ENCODE measurements at regions not wholly inside any gene's neighbourhood (a gene's known extent, or its start where the extent isn't known, plus 50 kb on each side); places are given as distances from the start of the nearest gene placed in this dataset.

- no peak for ATAC-seq
- Histone ChIP-seq H3K27ac (ENCODE audit: low read length) (no peak overlapping the region), H3K4me3 (ENCODE audit: low read length) (no peak overlapping the region), H3K27me3 (ENCODE audit: control insufficient read depth, insufficient read depth) (no peaks in the 10 kb centered on the region), H3K4me1 (ENCODE audit: control insufficient read depth, insufficient read depth, low read length) (no peaks in the 10 kb centered on the region), H3K9me3 (ENCODE audit: control insufficient read depth, low read length) (no peaks in the 10 kb centered on the region)
- intact Hi-C loops (cut with DNase I), result loop anchor here in 1 of 4 donors (10.0 kb wide), 1 partner anchor 62 kb away; no protein-coding TSS in a partner anchor
- no peak for DNase-seq
- WGBS, result 72% methylated on average over 5 of the region's 5 CpGs
Measured at GRCh38 chr11:56932572-56933220, 56.0 kb upstream of the OR5AK2 start.

DNA sequence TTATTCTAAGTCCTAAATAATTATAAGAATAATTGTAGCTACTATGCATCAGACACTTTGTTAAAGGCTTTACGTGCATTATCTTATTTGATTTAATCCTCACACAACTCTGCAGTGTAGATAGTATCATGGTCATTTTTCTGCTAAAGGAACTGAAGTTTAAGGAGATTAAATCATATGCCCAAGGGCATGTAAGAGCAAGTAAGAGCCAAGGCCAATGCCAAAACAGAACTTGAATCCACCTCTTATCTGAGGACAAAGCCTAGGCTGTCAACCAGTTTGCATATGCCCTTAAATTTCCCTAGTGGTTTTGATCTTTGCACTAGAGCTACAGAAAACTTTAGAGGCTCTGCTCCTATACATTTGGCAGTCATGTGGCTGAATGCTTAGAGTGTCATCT, 65.6 kb upstream of the OR5AK2 start:
- H3K27me3 ChIP-seq (ENCODE audit: control insufficient read depth, insufficient read depth), result no peaks in the 10 kb centered on the region
- intact Hi-C loops (cut with DNase I), result no loop called here
- no peaks in the 10 kb centered on the region for H3K9me3 ChIP-seq (ENCODE audit: control insufficient read depth, low read length)
- no peak overlapping the region for H3K4me3 ChIP-seq (ENCODE audit: low read length)
- H3K27ac ChIP-seq (ENCODE audit: low read length), result no peak overlapping the region
- WGBS, result 26% methylated on average over 1 of the region's 1 CpG
- no peak for ATAC-seq
- H3K4me1 ChIP-seq (ENCODE audit: control insufficient read depth, insufficient read depth, low read length), result no peaks in the 10 kb centered on the region
- no peak for DNase-seq

GRCh38 chr11:56922421-56922820, 66.3 kb upstream of the OR5AK2 start:
- ATAC-seq, result no peak
- intact Hi-C loops (cut with DNase I), result no loop called here
- WGBS, result 63% methylated on average over 1 of the region's 1 CpG

DNA sequence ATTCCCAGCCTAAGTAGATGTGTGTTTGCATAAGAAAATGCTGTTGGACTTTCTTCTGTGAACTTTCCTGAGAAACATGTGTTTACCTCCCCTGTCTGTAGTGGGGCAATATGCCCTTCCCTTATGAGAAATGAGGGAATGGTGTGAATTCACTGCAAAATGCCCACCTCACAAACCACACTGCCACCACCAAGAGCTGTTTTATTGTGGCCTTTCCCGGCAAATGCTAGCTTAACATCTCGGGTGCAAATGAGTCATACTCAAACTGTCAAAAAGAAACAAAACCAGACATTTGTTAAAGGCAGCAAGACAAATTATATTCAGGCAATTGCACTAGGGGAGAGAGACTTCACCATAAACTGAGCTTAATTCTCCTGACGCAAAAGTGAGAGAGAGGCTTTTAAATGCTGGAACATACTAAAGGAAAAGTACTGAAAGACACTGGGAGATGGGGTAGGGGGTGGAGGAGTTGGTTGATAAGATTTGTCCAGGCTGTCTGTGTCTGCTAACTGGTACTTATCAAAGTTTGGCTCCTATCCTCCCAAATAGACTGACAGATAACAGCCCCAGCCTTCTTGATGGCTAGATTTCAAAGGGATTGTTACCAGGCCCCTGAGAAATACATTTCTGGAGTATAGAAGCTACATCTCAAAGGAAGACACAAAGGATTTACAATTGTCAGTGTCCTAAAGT, 70.9 kb upstream of the OR5AK2 start:
- Histone ChIP-seq H3K4me1 (ENCODE audit: control insufficient read depth, insufficient read depth, low read length) (no peaks in the 10 kb centered on the region), H3K4me3 (ENCODE audit: low read length) (no peak overlapping the region), H3K27me3 (ENCODE audit: control insufficient read depth, insufficient read depth) (no peaks in the 10 kb centered on the region), H3K27ac (ENCODE audit: low read length) (no peak overlapping the region), H3K9me3 (ENCODE audit: control insufficient read depth, low read length) (no peaks in the 10 kb centered on the region)
- ATAC-seq (no peak), DNase-seq (no peak)
- WGBS, result 53% methylated on average over 3 of the region's 3 CpGs
- intact Hi-C loops (cut with DNase I), result no loop called here

More at GRCh38 chr11:56922421-56922820, 66.3 kb upstream of the OR5AK2 start:
- no peak for DNase-seq
- Histone ChIP-seq H3K9me3 (ENCODE audit: control insufficient read depth, low read length) (no peaks in the 10 kb centered on the region), H3K4me1 (ENCODE audit: control insufficient read depth, insufficient read depth, low read length) (no peaks in the 10 kb centered on the region), H3K27me3 (ENCODE audit: control insufficient read depth, insufficient read depth) (no peaks in the 10 kb centered on the region), H3K27ac (ENCODE audit: low read length) (no peak overlapping the region), H3K4me3 (ENCODE audit: low read length) (no peak overlapping the region)

DNA sequence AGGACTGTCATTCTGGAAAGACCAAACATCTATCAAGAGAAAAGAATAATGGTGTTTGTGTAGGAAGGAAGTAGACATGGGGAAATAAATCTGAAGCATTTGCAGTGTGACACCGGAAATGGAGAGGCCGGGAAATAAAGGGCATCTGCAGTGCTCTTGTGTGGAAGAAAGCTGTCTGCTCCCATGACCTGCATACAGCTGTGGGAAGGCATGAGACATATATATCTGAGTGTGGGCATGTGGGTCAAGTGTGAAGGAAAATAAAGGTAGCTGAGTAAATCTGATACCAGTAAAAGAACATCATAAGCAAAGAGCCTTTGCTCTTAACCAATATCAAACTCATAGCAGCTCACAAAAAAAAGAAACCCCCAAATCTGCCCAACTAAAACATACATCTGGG, 72.1 kb upstream of the OR5AK2 start:
- intact Hi-C loops (cut with DNase I), result no loop called here
- Histone ChIP-seq H3K9me3 (ENCODE audit: control insufficient read depth, low read length) (no peaks in the 10 kb centered on the region), H3K27me3 (ENCODE audit: control insufficient read depth, insufficient read depth) (no peaks in the 10 kb centered on the region), H3K4me1 (ENCODE audit: control insufficient read depth, insufficient read depth, low read length) (no peaks in the 10 kb centered on the region), H3K4me3 (ENCODE audit: low read length) (no peak overlapping the region), H3K27ac (ENCODE audit: low read length) (no peak overlapping the region)
- ATAC-seq (no peak), DNase-seq (no peak)
- WGBS, result 51% methylated on average over 2 of the region's 2 CpGs

DNA sequence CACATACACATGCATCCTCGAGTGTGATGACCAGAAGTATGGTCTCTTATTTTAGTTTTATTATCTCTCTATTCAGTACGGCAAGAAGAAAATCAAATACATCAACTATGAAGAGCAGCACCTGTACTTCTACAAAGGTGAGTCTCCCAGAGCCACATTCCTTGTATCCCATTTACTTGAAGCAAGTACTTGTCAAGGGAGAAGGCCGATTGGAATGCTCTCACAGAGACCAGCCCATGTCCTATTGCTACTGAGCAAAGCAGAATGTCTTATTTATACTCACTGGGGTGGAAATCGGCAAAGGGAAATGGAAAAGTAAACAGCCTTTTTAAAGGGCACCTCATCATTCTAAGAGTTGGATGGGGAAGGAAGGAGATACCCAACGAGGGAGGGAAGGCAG, 72.6 kb upstream of the OR5AK2 start:
- no peak for ATAC-seq
- Histone ChIP-seq H3K27ac (ENCODE audit: low read length) (no peak overlapping the region), H3K4me3 (ENCODE audit: low read length) (no peak overlapping the region), H3K4me1 (ENCODE audit: control insufficient read depth, insufficient read depth, low read length) (no peaks in the 10 kb centered on the region), H3K9me3 (ENCODE audit: control insufficient read depth, low read length) (no peaks in the 10 kb centered on the region), H3K27me3 (ENCODE audit: control insufficient read depth, insufficient read depth) (no peaks in the 10 kb centered on the region)
- 57% methylated on average over 5 of the region's 5 CpGs for WGBS
- intact Hi-C loops (cut with DNase I), result no loop called here
- DNase-seq, result no peak

DNA sequence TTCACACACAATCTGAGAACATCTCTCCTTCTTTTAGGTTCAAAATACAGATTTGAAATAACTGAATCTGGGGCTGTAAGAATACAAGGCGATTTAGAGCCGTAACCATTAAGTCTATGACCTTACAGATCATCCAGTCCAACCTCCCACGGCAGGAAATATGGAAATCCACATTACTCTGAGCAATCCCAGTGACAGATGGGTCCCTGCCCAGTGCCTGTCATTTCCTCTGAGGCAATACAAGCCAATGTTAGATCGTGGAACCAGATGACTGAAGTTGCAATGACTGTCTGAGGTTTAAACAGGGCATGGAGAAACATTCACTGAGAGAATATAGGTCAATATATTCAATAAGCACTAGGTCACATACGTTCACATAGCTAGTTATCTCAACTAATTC, 77.4 kb upstream of the OR5AK2 start:
- ATAC-seq, result no peak
- H3K4me1 ChIP-seq (ENCODE audit: control insufficient read depth, insufficient read depth, low read length), result no peaks in the 10 kb centered on the region
- H3K9me3 ChIP-seq (ENCODE audit: control insufficient read depth, low read length), result no peaks in the 10 kb centered on the region
- no peak overlapping the region for H3K27ac ChIP-seq (ENCODE audit: low read length)
- no peaks in the 10 kb centered on the region for H3K27me3 ChIP-seq (ENCODE audit: control insufficient read depth, insufficient read depth)
- intact Hi-C loops (cut with DNase I), result no loop called here
- DNase-seq, result no peak
- H3K4me3 ChIP-seq (ENCODE audit: low read length), result no peak overlapping the region
- 52% methylated on average over 5 of the region's 5 CpGs for WGBS

DNA sequence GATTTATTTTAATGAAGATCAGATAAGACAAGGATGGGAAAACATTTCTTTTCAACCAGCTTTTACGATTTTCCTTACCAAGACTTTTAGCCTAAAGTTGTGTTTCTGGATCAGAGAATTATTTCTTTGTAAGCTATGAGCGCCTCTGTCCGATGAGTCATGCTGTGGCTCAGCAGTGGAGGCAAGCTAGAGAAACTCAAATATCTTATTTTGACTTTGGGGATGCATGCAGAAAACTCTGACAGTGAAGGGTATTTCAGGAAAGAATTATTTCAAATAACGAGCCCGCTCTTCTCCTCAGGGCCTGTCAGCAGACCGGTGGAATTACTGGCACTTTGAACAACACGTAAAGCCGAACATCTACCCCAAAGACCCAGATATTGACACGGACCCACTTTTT, 77.9 kb upstream of the OR5AK2 start:
- H3K4me3 ChIP-seq (ENCODE audit: low read length), result no peak overlapping the region
- no peaks in the 10 kb centered on the region for H3K4me1 ChIP-seq (ENCODE audit: control insufficient read depth, insufficient read depth, low read length)
- WGBS, result 83% methylated on average over 9 of the region's 9 CpGs
- no peak for DNase-seq
- intact Hi-C loops (cut with DNase I), result no loop called here
- no peaks in the 10 kb centered on the region for H3K27me3 ChIP-seq (ENCODE audit: control insufficient read depth, insufficient read depth)
- ATAC-seq, result no peak
- H3K9me3 ChIP-seq (ENCODE audit: control insufficient read depth, low read length), result no peaks in the 10 kb centered on the region
- H3K27ac ChIP-seq (ENCODE audit: low read length), result no peak overlapping the region

DNA sequence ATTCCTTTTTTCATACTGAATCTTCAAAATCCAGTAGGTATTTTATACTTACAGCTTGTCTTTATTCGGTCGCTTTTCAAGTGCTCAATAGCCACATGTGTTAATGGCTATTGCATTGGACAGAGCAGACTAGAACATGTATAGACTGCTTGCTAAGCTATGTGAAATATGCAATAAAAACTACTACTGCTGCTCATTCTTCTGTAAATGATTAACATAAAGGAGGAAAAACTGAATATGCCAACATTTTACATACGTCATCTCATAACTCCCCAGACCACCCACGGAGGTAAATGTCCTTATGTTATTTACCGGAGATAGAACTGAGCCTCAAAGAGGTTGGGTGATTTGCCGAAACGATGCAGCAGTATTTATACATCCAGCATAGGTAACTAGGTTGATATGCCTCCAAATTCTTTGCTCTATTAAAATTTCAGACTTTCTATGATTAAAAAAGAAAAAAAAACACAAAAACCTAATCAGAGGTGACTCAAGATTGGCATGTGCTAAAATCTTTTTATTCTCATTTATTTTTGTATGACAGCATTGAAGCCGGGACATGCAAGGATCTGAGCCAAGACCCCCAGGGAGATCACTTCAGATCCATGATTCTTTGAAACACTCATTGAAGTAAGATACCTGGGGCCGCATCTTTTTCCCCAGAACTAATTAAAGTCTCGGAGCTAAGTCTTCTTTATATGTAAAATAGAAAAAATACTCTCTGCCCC, 78.5 kb upstream of the OR5AK2 start:
- 83% methylated on average over 10 of the region's 10 CpGs for WGBS
- no peak overlapping the region for H3K27ac ChIP-seq (ENCODE audit: low read length)
- no peaks in the 10 kb centered on the region for H3K4me1 ChIP-seq (ENCODE audit: control insufficient read depth, insufficient read depth, low read length)
- ATAC-seq, result no peak
- no peak for DNase-seq
- H3K9me3 ChIP-seq (ENCODE audit: control insufficient read depth, low read length), result no peaks in the 10 kb centered on the region
- no peak overlapping the region for H3K4me3 ChIP-seq (ENCODE audit: low read length)
- intact Hi-C loops (cut with DNase I), result no loop called here
- H3K27me3 ChIP-seq (ENCODE audit: control insufficient read depth, insufficient read depth), result no peaks in the 10 kb centered on the region

DNA sequence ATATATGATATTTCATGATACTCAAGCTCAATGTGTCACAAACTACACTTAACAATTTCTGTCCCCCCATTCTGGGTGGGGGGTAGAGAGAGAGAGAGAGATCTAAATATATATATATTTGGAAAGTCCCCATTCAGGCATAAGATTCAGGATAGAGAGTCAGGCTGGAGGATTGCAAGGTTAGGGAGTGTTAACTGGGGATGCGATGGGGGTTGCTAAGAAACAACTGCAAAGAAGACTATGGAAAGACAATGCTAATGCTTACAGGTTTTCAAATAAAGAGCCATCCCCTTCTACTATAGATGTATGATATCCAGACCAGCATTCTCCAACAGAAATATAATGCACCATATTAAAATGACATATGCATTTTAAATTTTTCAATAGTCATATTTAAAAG, 79.2 kb upstream of the OR5AK2 start:
- no peak for DNase-seq
- Histone ChIP-seq H3K4me1 (ENCODE audit: control insufficient read depth, insufficient read depth, low read length) (no peaks in the 10 kb centered on the region), H3K27ac (ENCODE audit: low read length) (no peak overlapping the region), H3K9me3 (ENCODE audit: control insufficient read depth, low read length) (no peaks in the 10 kb centered on the region), H3K4me3 (ENCODE audit: low read length) (no peak overlapping the region), H3K27me3 (ENCODE audit: control insufficient read depth, insufficient read depth) (no peaks in the 10 kb centered on the region)
- intact Hi-C loops (cut with DNase I), result no loop called here
- 92% methylated on average over 1 of the region's 1 CpG for WGBS
- no peak for ATAC-seq

- H3K4me3 ChIP-seq (ENCODE audit: low read length), result no peak overlapping the region
- ATAC-seq (no peak), DNase-seq (peak in 1 of 3 donors; percentile 22)
- H3K27ac ChIP-seq (ENCODE audit: low read length), result no peak overlapping the region
- H3K27me3 ChIP-seq (ENCODE audit: control insufficient read depth, insufficient read depth), result no peaks in the 10 kb centered on the region
- WGBS, result 80% methylated on average over 4 of the region's 4 CpGs
- no peaks in the 10 kb centered on the region for H3K4me1 ChIP-seq (ENCODE audit: control insufficient read depth, insufficient read depth, low read length)
- intact Hi-C loops (cut with DNase I), result no loop called here
- no peaks in the 10 kb centered on the region for H3K9me3 ChIP-seq (ENCODE audit: control insufficient read depth, low read length)
Measured at GRCh38 chr11:56909080-56909479, 79.6 kb upstream of the OR5AK2 start.
